ENCODE measurements at regions not wholly inside any gene's neighbourhood (a gene's known extent, or its start where the extent isn't known, plus 50 kb on each side); places are given as distances from the start of the nearest gene placed in this dataset.

DNA sequence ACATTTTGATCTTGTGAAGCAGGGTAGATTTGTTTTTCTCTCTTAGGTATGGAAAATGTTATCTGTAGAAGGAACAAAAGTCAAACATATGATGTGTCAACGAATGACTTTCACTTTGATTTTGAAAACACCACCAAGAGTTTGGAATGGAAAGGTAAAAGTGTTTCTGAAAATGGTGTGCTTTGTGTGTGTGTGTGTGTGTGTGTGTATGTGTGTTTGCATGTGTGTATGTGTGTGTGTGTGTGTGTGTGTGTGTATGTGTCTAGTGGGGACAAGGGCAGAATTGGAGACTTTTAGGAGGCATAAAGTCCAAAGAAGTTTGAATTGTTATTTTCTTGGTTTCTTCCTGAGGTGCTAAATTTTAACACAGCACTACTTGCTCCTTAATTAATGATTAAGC lies 115.4 kb upstream of the PRKCQ start:
- TF ChIP-seq POLR2A (IDR thresholded peaks at IDR 0.05) (no peak), POLR2AphosphoS5 (IDR thresholded peaks at IDR 0.05) (no peak)
- TF ChIP-seq, protein P1, sequence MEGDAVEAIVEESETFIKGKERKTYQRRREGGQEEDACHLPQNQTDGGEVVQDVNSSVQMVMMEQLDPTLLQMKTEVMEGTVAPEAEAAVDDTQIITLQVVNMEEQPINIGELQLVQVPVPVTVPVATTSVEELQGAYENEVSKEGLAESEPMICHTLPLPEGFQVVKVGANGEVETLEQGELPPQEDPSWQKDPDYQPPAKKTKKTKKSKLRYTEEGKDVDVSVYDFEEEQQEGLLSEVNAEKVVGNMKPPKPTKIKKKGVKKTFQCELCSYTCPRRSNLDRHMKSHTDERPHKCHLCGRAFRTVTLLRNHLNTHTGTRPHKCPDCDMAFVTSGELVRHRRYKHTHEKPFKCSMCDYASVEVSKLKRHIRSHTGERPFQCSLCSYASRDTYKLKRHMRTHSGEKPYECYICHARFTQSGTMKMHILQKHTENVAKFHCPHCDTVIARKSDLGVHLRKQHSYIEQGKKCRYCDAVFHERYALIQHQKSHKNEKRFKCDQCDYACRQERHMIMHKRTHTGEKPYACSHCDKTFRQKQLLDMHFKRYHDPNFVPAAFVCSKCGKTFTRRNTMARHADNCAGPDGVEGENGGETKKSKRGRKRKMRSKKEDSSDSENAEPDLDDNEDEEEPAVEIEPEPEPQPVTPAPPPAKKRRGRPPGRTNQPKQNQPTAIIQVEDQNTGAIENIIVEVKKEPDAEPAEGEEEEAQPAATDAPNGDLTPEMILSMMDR (IDR thresholded peaks at IDR 0.05), result no peak

Measured in transverse colon (tissue), 4 donors.